HG03342 (cell line): ENCODE measurements at regions not wholly inside any gene's neighbourhood (a gene's known extent, or its start where the extent isn't known, plus 50 kb on each side); places are given as distances from the start of the nearest gene placed in this dataset.
"Not testable (repeated sequence)": the region's sequence is repeated elsewhere in the genome, so short reads cannot be mapped to it uniquely, and the experiment has no call there.

Source experiments
- ATAC-seq: cut with Tn5 transposase; IDR thresholded peaks from one replicate; pipeline ENCODE4 v1.9.1; 2021; ENCODE audit warnings: mild to moderate bottlenecking, moderate library complexity; ENCODE audit not compliant: unreplicated experiment

- ATAC-seq: not testable (repeated sequence)
Observed at GRCh38 chr5:21484498-21484889, 1368.7 kb downstream of the CDH12 start.

- ATAC-seq: not testable (repeated sequence)
Observed at GRCh38 chr5:21483790-21484497, 1369.2 kb downstream of the CDH12 start.

- ATAC-seq: not testable (repeated sequence)
Observed at GRCh38 chr5:21482983-21483650, 1370.0 kb downstream of the CDH12 start.

GRCh38 chr5:21482522-21482921 is 1370.6 kb downstream of the CDH12 start:
- ATAC-seq: not testable (repeated sequence)

DNA sequence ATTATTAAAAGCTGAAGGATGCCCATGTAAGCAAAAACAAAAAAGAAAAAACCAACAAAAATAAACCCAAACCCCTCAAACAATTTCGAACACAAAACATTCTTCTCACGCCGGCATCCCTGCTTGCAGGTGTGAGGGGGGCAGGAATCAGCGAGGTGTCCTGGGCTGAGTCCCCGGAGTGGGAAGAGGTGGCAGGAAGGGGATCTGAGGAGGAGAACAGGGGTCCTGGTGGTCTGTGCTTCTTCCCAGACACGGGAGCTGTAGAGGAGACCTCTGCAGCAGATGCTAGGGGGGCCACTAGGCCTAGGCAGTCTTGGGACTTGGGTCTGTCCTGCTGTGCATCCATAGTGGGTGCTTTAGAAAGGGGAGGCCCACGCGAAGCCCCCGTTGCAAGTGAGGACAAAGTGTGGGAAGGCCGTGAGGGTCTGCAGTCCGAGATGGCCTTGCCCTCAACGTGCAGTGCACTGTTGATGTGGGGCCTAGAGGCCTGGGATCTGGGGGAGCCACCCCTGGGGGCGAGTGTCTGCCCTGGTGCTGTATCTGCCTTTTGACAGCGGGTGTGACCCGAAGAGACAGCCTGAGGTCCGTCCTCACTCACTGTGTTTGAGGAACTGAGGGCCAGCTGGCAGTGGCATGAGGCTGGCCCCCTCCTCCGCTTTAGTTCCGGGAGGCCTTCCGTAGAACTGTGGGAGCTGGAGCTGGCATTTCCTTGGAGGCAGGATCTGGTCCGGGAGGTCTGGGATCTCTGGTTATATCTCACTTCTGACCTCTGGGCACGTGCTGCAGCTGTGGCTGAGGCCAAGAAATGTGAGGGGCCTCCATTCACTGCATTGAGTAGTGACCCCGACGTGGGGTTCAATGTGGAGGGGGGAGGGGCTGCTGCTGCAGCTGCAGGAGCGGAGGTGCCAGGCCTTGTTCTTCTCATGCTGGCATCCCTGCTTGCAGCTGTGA is 1371.5 kb downstream of the CDH12 start:
- not testable (repeated sequence) for ATAC-seq

DNA sequence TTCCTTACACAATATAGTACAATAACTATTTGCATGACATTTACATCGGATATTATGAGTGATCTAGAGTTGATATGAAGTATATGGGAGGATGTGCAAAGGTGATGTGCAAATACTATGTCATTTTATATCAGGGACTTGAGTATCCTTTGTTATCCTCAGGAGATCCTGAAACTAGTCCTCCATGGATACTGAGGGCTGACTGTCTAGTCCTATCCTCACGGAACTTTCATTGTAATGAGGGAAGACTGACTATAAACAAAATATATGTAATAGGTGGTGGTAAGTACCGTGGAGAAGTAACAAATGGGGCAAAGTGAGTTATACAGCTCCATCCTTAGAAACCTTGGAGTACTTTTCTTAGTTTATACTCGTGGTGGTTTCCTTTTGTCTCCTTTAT is 1373.1 kb downstream of the CDH12 start:
- not testable (repeated sequence) for ATAC-seq

DNA sequence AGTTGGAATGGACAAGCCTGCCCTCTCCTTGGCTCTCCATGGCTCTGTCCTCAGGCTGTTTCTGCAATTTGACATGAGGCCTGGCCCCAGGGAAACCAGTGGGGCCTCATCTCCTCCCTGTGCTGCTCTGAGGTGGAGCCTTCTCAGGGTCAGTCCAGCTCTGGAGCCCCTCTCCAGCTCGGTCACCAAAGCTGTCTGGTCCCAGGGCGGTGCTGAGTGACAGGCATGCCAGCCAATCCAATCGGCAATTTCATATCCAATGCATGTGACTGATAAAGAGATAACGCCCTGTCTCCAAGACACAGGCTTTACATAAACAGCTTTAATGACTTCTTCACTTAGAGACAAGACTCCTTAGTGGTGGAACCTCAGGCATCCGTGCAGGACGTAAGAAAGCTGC is 1379.2 kb downstream of the CDH12 start:
- not testable (repeated sequence) for ATAC-seq

GRCh38 chr5:21473436-21473835 is 1379.7 kb downstream of the CDH12 start:
- ATAC-seq: not testable (repeated sequence)

DNA sequence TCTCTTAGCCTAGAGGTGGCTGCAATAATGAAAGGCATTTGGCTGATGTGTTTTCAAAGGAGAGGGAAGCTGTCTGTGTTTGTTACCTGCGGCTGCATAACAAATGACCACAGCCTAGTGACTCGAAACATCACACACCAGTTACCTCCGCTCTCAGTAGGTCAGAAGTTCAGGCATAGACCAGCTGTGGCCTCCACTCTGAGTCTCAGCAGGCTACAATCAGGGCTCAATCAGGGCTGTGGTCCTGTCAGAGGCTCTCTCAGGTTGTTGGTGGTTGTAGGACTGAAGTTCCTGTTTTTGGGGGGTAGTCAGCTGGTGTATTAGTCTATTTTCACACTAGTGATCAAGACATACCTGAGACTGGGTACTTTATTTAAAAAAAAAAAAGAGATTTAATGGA is 1381.5 kb downstream of the CDH12 start:
- ATAC-seq: not testable (repeated sequence)

GRCh38 chr5:21469523-21470101 is 1383.5 kb downstream of the CDH12 start:
- ATAC-seq: not testable (repeated sequence)

- ATAC-seq: not testable (repeated sequence)
Observed at GRCh38 chr5:21467544-21467943, 1385.6 kb downstream of the CDH12 start.

DNA sequence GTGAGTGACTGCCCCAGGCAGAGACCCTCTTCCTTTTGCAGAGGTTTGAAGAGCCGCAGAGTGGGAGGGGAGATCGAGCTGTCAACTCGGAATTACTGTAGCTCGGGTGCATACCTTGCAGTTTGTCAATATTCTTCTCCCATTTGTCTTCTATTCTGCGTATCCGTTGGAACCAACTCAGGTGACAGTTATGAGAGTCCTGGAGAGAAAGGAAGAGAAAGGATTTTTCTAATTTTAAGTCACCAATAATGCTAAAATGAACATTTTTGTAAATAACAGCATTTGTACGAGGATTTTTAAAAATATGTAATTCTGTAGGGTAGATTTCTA is 1393.4 kb downstream of the CDH12 start:
- not testable (repeated sequence) for ATAC-seq

DNA sequence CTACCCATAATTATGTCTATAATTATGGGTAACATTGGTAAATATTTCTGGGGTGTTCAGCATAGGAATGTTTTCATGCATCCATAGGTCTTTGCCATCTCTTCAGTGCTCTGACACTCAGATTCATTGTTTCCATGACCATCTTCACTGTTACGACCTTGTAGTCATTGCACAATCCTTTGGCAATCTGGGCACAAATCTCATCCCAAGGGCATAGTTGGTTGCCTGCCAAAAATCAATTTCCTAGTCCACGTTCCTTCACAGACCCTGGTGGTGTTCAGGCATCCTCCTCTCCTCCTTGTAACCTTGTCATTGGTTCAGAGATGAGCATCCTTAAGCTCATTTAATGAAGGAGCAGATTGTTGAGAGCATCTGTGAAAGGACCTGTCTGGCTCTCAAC is 1400.7 kb downstream of the CDH12 start:
- no peak for ATAC-seq

GRCh38 chr5:21432646-21433045 is 1420.5 kb downstream of the CDH12 start:
- ATAC-seq: no peak

- no peak for ATAC-seq
Observed at GRCh38 chr5:21424907-21425306, 1428.2 kb downstream of the CDH12 start.

GRCh38 chr5:21419383-21419782 is 1431.4 kb upstream of the CDH18 start:
- no peak for ATAC-seq

- ATAC-seq: not testable (repeated sequence)
Observed at GRCh38 chr5:21402089-21402488, 1414.1 kb upstream of the CDH18 start.

- no peak for ATAC-seq
Observed at GRCh38 chr5:21398511-21398910, 1410.5 kb upstream of the CDH18 start.

DNA sequence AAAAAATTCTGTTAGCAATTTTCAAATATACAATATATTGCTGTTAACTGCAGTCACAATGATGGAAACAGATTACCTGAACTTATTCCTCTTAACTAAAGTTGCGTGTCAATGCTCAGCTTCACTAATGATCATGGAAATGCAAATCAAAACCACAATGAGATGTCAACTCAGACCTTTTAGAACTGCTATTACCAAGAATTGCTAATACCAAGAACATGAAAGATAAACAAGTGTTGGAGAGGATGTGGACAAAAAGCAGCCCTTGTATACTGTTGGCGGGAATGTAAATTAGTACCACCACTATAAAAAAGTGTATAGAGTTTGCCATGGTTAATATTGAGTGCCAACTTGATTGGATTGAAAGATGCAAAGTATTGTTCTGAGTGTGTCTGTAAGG is 1409.7 kb upstream of the CDH18 start:
- ATAC-seq: no peak

- no peak for ATAC-seq
Observed at GRCh38 chr5:21391506-21391905, 1403.5 kb upstream of the CDH18 start.

DNA sequence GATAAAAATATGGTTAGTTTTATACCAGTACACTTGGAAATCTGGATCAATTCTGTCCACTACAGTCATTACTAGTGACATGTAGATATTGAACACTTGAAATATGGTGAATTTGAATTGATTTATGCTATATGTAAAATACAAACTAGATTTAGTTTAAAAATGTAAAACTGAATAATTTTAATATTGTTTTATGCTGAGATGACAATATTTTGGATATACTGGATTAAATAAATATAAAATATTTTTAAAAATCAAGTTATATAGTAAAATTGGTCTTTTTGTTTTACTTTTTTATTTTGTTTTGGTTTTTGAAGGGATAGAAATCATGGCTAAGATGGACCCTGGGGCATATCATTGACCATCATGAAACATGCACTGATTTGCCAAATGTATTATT is 1372.8 kb upstream of the CDH18 start:
- not testable (repeated sequence) for ATAC-seq
